SU-DHL-6 (cell line): ENCODE measurements at regions not wholly inside any gene's neighbourhood (a gene's known extent, or its start where the extent isn't known, plus 50 kb on each side); places are given as distances from the start of the nearest gene placed in this dataset.

Experiments used
- H2AFZ ChIP-seq: fragments of 200-600 bp; sonication (generic); 2 replicates; pipeline ENCODE4 v1.6.1; 2014; ENCODE audit warnings: low read depth, mild to moderate bottlenecking, moderate library complexity, mixed read lengths, antibody characterized with exemption, low read length; ENCODE audit not compliant: severe bottlenecking
- H3F3A ChIP-seq: fragments of 200-600 bp; shearing (Covaris generic); 2 replicates; pipeline ENCODE4 v1.6.0; 2016; ENCODE audit warnings: antibody characterized with exemption, mild to moderate bottlenecking; ENCODE audit not compliant: insufficient read depth
- H3K27ac ChIP-seq: fragments of 200-600 bp; sonication (generic); 2 replicates; pipeline ENCODE4 v1.5.1; 2016; ENCODE audit warnings: low read depth, mild to moderate bottlenecking, low read length, moderate library complexity, mixed read lengths
- H3K27me3 ChIP-seq: fragments of 200-600 bp; sonication (generic), shearing (Covaris generic); 2 replicates; pipeline ENCODE4 v1.6.0; 2014; ENCODE audit warnings: mild to moderate bottlenecking, low read length
- H3K36me3 ChIP-seq: fragments of 200-600 bp; sonication (generic); 2 replicates; pipeline ENCODE4 v1.6.1; 2014; ENCODE audit warnings: mild to moderate bottlenecking, low read length, mixed read lengths
- H3K4me2 ChIP-seq: fragments of 300-600, 200-600 bp; shearing (Covaris generic), sonication (generic); 2 replicates; pipeline ENCODE4 v1.6.0; 2014; ENCODE audit warnings: low read length, low read depth, mild to moderate bottlenecking; ENCODE audit not compliant: poor library complexity, severe bottlenecking
- H3K4me3 ChIP-seq: fragments of 200-600 bp; sonication (generic); 2 replicates; pipeline ENCODE4 v1.5.1; 2014; ENCODE audit warnings: antibody characterized with exemption, low read length, mild to moderate bottlenecking, mixed read lengths; ENCODE audit not compliant: insufficient read depth, poor library complexity, severe bottlenecking
- H3K79me2 ChIP-seq: fragments of 200-600 bp; sonication (generic); 2 replicates; pipeline ENCODE4 v1.6.1; 2014; ENCODE audit warnings: mild to moderate bottlenecking, low read length, moderate library complexity; ENCODE audit not compliant: insufficient read depth
- H3K9ac ChIP-seq: fragments of 200-600 bp; sonication (generic); 2 replicates; pipeline ENCODE4 v1.7.0; 2014; ENCODE audit warnings: mild to moderate bottlenecking, low read length
- H3K9me2 ChIP-seq: fragments of 200-600 bp; sonication (generic); replicated peaks from 2 replicates; pipeline ENCODE4 v1.6.1; 2014; ENCODE audit warnings: low read length; ENCODE audit not compliant: insufficient read depth
- H3K9me3 ChIP-seq: fragments of 200-600 bp; sonication (generic); 2 replicates; pipeline ENCODE4 v1.6.1; 2014; ENCODE audit warnings: low read length, mixed read lengths; ENCODE audit not compliant: insufficient read depth
- H4K20me1 ChIP-seq: fragments of 200-600 bp; sonication (generic); 2 replicates; pipeline ENCODE4 v1.6.1; 2014; ENCODE audit warnings: low read depth, mild to moderate bottlenecking, antibody characterized with exemption, low read length, moderate library complexity, mixed read lengths
- EZH2phosphoT487 ChIP-seq: fragments of 200-600 bp; sonication (generic), shearing (Covaris generic); conservative IDR thresholded peaks from 2 replicates; pipeline ENCODE4 v1.6.1; 2018; ENCODE audit warnings: mild to moderate bottlenecking, antibody characterized with exemption, low read length, moderate library complexity, mixed read lengths
- TF ChIP-seq, protein P1 (sequence below): fragments of 200-600 bp; sonication (generic); IDR thresholded peaks from one replicate; pipeline ENCODE4 v1.5.1; 2017; ENCODE audit warnings: antibody characterized with exemption, mild to moderate bottlenecking, low read length, moderate library complexity; ENCODE audit not compliant: insufficient read depth, poor library complexity, severe bottlenecking

DNA sequence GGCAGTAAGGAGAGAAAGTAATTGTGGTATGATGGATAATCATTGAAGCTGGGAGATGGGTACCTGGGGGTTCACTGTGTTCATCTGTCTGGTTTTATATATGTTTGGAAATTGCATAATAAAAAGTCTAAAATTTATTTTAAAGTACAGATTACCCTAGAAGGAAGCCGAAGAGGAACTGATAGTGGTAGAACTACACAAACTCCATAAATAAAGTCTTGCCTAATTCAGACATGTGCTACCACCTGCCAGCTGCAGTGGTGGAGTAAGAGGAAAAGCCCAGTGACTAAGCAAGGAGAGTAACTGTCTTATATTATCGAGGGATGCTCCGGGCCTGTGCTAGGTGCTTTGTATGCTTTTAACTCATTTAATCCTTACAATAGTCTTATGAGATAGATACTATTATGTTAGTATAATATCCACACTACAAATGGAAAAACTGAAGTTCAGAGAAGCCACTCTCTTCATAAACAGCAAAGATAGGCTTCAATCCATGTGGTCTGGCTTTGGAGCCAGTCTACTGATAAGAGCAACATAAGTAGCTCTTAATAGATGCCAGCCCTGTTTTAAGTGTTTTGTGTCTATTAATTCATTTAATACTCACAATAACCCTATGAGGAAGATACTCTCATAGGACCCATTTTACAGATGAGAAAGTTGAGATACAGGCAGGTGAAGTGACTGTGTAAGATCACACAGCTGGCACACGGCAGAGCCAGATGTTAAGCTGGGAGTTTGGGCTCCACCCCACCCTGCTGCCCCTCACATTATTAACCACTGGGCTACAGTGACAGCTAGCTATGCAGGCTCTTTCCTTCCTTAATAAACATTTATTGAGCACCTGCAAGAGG, 56.8 kb upstream of the HNRNPU start:
- Histone ChIP-seq H3K9ac (peak overlapping the region; percentile 10; the same call in 1 of the 2 replicates), H3K4me3 (peak overlapping the region; percentile 9), H3F3A (peaks cover 23% of the 10 kb centered on the region), H2AFZ (no peak overlapping the region), H3K36me3 (no peaks in the 10 kb centered on the region), H4K20me1 (no peaks in the 10 kb centered on the region), H3K27ac (peak overlapping the region; percentile 63), H3K27me3 (no peaks in the 10 kb centered on the region), H3K79me2 (no peaks in the 10 kb centered on the region), H3K9me2 (no peaks in the 10 kb centered on the region), H3K4me2 (peak overlapping the region; percentile 63), H3K9me3 (no peaks in the 10 kb centered on the region)
- TF ChIP-seq, protein P1, sequence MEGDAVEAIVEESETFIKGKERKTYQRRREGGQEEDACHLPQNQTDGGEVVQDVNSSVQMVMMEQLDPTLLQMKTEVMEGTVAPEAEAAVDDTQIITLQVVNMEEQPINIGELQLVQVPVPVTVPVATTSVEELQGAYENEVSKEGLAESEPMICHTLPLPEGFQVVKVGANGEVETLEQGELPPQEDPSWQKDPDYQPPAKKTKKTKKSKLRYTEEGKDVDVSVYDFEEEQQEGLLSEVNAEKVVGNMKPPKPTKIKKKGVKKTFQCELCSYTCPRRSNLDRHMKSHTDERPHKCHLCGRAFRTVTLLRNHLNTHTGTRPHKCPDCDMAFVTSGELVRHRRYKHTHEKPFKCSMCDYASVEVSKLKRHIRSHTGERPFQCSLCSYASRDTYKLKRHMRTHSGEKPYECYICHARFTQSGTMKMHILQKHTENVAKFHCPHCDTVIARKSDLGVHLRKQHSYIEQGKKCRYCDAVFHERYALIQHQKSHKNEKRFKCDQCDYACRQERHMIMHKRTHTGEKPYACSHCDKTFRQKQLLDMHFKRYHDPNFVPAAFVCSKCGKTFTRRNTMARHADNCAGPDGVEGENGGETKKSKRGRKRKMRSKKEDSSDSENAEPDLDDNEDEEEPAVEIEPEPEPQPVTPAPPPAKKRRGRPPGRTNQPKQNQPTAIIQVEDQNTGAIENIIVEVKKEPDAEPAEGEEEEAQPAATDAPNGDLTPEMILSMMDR: no peak
- no peak for TF ChIP-seq EZH2phosphoT487

DNA sequence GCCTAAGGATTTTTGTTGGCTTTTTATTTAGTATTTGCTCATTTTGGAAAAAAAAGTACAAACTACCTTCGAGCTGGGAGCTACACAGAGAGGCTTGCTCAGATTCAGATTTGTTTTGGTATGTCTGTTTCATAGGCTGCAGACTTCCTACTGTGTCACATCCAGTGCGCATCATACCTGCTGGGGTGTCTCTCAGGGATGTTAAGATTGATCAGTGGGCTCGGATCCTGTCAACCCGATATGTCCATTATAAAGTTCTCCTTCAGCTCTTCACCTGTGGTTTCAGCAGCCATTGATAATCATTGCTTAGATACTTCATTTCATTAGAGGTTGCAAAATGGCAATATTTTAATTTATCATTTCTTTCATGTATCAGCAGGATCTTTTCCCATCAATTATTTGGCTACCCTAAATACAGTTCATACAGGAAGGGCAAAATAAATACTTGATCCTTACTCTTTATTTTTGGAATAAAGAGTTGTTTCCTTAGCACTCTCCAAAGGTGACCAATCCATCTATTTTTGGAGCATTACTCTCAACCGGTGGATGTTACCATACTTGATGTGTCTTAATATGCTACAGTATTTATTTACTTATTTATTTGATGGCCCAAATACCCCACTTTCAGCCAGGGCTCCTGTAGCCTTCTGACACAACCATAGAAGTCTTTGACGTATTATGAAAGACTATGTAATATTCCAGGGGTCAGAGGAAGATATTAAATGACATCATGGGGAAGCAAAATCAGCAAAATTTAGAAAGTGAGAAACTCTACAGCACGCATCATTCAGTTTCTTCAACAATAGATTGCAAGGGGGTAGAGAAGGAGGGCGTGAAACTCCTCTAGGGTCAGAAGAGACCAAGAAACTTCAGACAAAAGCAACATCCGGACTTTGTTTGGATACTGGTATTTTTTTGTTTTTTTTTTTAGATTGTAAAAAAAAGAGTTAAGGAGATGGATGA, 55.3 kb upstream of the HNRNPU start:
- Histone ChIP-seq H2AFZ (peak overlapping the region; percentile 87), H3F3A (peaks cover 23% of the 10 kb centered on the region), H3K4me2 (peak overlapping the region; percentile 63), H3K27ac (peak overlapping the region; percentile 38), H3K9me2 (no peaks in the 10 kb centered on the region), H3K9me3 (no peaks in the 10 kb centered on the region), H3K36me3 (no peaks in the 10 kb centered on the region), H4K20me1 (no peaks in the 10 kb centered on the region), H3K27me3 (no peaks in the 10 kb centered on the region), H3K79me2 (no peaks in the 10 kb centered on the region), H3K9ac (peak overlapping the region; percentile 49), H3K4me3 (peak overlapping the region; percentile 38)
- TF ChIP-seq, protein P1: no peak
- no peak for TF ChIP-seq EZH2phosphoT487

DNA sequence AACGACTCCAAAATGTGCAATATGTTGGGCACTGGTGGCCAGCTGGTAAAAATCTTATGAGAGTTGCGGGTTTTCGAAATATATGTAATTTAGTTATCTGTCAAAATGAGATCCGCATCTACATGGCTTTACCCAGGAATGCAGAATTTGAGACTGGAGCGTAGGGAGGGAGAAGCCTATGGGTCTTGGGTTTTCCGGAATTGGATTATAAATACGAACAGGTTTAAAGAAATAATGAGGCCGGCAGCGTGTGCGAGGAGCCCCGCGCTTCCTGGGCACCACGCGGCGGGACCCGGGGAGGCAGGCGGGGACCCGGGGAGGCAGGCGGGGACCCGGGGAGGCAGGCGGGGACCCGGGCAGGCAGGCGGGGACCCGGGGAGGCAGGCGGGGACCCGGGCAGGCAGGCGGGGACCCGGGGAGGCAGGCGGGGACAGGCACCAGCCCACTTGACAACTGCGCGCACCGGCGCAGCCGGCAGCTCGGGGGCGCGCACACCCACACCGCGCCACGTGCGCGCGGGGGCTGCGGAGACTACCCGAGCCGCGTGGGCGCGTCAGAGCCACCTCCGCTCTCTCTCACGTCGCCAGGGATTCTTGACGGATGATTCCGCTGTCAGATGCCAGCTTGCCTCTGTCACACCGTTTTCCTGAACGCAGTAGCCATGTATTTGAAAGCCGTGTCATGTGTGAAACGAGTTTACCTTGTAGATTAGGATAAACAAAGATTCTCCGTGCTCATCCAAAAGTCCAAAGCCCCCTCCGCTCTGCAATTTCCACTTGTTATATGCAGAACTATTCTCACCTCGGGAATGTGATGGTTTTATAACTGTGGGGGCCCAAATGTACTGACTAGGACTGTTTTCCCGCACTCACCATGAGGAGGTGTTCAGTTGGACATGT, 54.3 kb upstream of the HNRNPU start:
- Histone ChIP-seq H3K4me2 (peak overlapping the region; percentile 63), H3K9me2 (no peaks in the 10 kb centered on the region), H3K9me3 (no peaks in the 10 kb centered on the region), H3K9ac (peak overlapping the region; percentile 49), H3F3A (peaks cover 23% of the 10 kb centered on the region), H3K79me2 (no peaks in the 10 kb centered on the region), H3K27ac (no peak overlapping the region), H3K36me3 (no peaks in the 10 kb centered on the region), H4K20me1 (no peaks in the 10 kb centered on the region), H3K27me3 (no peaks in the 10 kb centered on the region), H3K4me3 (peak overlapping the region; percentile 38), H2AFZ (peak overlapping the region; percentile 87)
- no peak for TF ChIP-seq EZH2phosphoT487
- TF ChIP-seq, protein P1: no peak
